ENCODE measurements at regions not wholly inside any gene's neighbourhood (a gene's known extent, or its start where the extent isn't known, plus 50 kb on each side); places are given as distances from the start of the nearest gene placed in this dataset.

GRCh38 chr13:73676550-73677047 is 457.6 kb downstream of the KLF12 start:
- no peak overlapping the region for H3K4me3 ChIP-seq (ENCODE audit: low read depth, low read length, poor library complexity, severe bottlenecking)
- H3K27ac ChIP-seq (ENCODE audit: low read depth, low read length, poor library complexity, severe bottlenecking) = no peak overlapping the region
- H3F3A ChIP-seq (ENCODE audit: insufficient read depth, low read length) = no peaks in the 10 kb centered on the region
- no peaks in the 10 kb centered on the region for H3K79me2 ChIP-seq (ENCODE audit: insufficient read depth, low read length)
- no peaks in the 10 kb centered on the region for H4K20me1 ChIP-seq (ENCODE audit: insufficient read depth, low read length)
- no peak overlapping the region for H3K9ac ChIP-seq (ENCODE audit: low read length)
- H3K9me2 ChIP-seq (ENCODE audit: low read depth, low read length) = no peaks in the 10 kb centered on the region
- TF ChIP-seq EZH2 (IDR thresholded peaks at IDR 0.05; ENCODE audit: borderline replicate concordance, low read length) (no peak), CTCF (IDR thresholded peaks at IDR 0.05; ENCODE audit: low read length) (no peak)
- no peaks in the 10 kb centered on the region for H3K27me3 ChIP-seq (ENCODE audit: insufficient read depth, low read length)
- no peaks in the 10 kb centered on the region for H3K36me3 ChIP-seq (ENCODE audit: insufficient read depth, low read length)
- H3K4me1 ChIP-seq (ENCODE audit: insufficient read depth, low read length, severe bottlenecking) = no peaks in the 10 kb centered on the region
- no peak overlapping the region for H3K4me2 ChIP-seq (ENCODE audit: low read length)
- no peaks in the 10 kb centered on the region for H3K9me3 ChIP-seq (ENCODE audit: low read length)
- H2AFZ ChIP-seq (ENCODE audit: low read length) = no peak overlapping the region

GRCh38 chr13:73675821-73676220 is 458.4 kb downstream of the KLF12 start:
- H3K36me3 ChIP-seq (ENCODE audit: insufficient read depth, low read length) = no peaks in the 10 kb centered on the region
- no peak overlapping the region for H2AFZ ChIP-seq (ENCODE audit: low read length)
- H3K9ac ChIP-seq (ENCODE audit: low read length) = no peak overlapping the region
- no peaks in the 10 kb centered on the region for H3F3A ChIP-seq (ENCODE audit: insufficient read depth, low read length)
- H3K27ac ChIP-seq (ENCODE audit: low read depth, low read length, poor library complexity, severe bottlenecking) = no peak overlapping the region
- no peaks in the 10 kb centered on the region for H3K9me2 ChIP-seq (ENCODE audit: low read depth, low read length)
- no peaks in the 10 kb centered on the region for H3K9me3 ChIP-seq (ENCODE audit: low read length)
- no peak overlapping the region for H3K4me3 ChIP-seq (ENCODE audit: low read depth, low read length, poor library complexity, severe bottlenecking)
- H4K20me1 ChIP-seq (ENCODE audit: insufficient read depth, low read length) = no peaks in the 10 kb centered on the region
- no peaks in the 10 kb centered on the region for H3K27me3 ChIP-seq (ENCODE audit: insufficient read depth, low read length)
- H3K4me2 ChIP-seq (ENCODE audit: low read length) = no peak overlapping the region
- no peak for TF ChIP-seq CTCF (IDR thresholded peaks at IDR 0.05; ENCODE audit: low read length)
- TF ChIP-seq EZH2 (IDR thresholded peaks at IDR 0.05; ENCODE audit: borderline replicate concordance, low read length) = no peak
- H3K79me2 ChIP-seq (ENCODE audit: insufficient read depth, low read length) = no peaks in the 10 kb centered on the region
- H3K4me1 ChIP-seq (ENCODE audit: insufficient read depth, low read length, severe bottlenecking) = no peaks in the 10 kb centered on the region

- Histone ChIP-seq H3K27ac (ENCODE audit: low read depth, low read length, poor library complexity, severe bottlenecking) (no peak overlapping the region), H2AFZ (ENCODE audit: low read length) (no peak overlapping the region), H3K4me1 (ENCODE audit: insufficient read depth, low read length, severe bottlenecking) (no peaks in the 10 kb centered on the region), H3K4me3 (ENCODE audit: low read depth, low read length, poor library complexity, severe bottlenecking) (no peak overlapping the region), H3K79me2 (ENCODE audit: insufficient read depth, low read length) (no peaks in the 10 kb centered on the region), H3K9me3 (ENCODE audit: low read length) (no peaks in the 10 kb centered on the region), H3K9ac (ENCODE audit: low read length) (no peak overlapping the region), H3K9me2 (ENCODE audit: low read depth, low read length) (no peaks in the 10 kb centered on the region), H4K20me1 (ENCODE audit: insufficient read depth, low read length) (no peaks in the 10 kb centered on the region), H3K36me3 (ENCODE audit: insufficient read depth, low read length) (no peaks in the 10 kb centered on the region), H3K4me2 (ENCODE audit: low read length) (no peak overlapping the region), H3F3A (ENCODE audit: insufficient read depth, low read length) (no peaks in the 10 kb centered on the region), H3K27me3 (ENCODE audit: insufficient read depth, low read length) (no peaks in the 10 kb centered on the region)
- TF ChIP-seq EZH2 (IDR thresholded peaks at IDR 0.05; ENCODE audit: borderline replicate concordance, low read length) = no peak
- no peak for TF ChIP-seq CTCF (IDR thresholded peaks at IDR 0.05; ENCODE audit: low read length)
Observed at GRCh38 chr13:73674570-73674969, 459.6 kb downstream of the KLF12 start.
